ENCODE measurements at regions not wholly inside any gene's neighbourhood (a gene's known extent, or its start where the extent isn't known, plus 50 kb on each side); places are given as distances from the start of the nearest gene placed in this dataset.
A peak's percentile ranks its signal among the peaks of the same experiment; 100 is the strongest.

DNA sequence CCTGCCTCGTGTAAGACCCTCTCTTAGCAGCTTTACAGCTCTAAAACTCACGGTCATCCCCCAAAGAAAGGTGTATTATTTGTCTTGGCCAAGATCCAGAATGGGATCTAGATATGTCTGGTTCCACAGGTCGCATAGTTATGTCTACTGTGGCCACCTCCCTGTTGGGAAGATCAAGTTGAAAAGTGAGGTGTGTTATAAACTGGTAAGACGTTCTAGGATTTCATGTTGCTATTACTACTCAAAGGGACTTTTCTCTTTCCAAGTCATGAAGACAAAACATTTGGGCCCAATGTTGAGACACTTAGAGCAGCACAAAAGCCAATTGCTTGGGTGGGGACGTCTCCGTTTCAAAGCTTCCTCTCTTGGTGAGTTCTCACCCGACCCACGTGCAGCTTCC is 766.0 kb downstream of the RNF144A start:
- no peak for TF ChIP-seq CTCF (conservative IDR thresholded peaks at IDR 0.05)
- Mint-ChIP-seq H3K4me1 (ENCODE audit: unreplicated experiment) (peaks cover 22% of the 10 kb centered on the region), H3K4me3 (no peak overlapping the region), H3K27ac (no peak overlapping the region), H3K9me3 (peaks cover 4% of the 10 kb centered on the region), H3K27me3 (peaks cover 4% of the 10 kb centered on the region), H3K36me3 (no peaks in the 10 kb centered on the region)
- DNase-seq (ENCODE audit: extremely low spot score, unreplicated experiment): no peak

GRCh38 chr2:7683708-7684107 is 766.5 kb downstream of the RNF144A start:
- H3K4me1 Mint-ChIP-seq (ENCODE audit: unreplicated experiment): peaks cover 22% of the 10 kb centered on the region
- H3K4me3 Mint-ChIP-seq: no peak overlapping the region
- H3K27me3 Mint-ChIP-seq: peaks cover under 1% of the 10 kb centered on the region
- no peaks in the 10 kb centered on the region for H3K36me3 Mint-ChIP-seq
- no peak overlapping the region for H3K27ac Mint-ChIP-seq
- no peak for TF ChIP-seq CTCF (conservative IDR thresholded peaks at IDR 0.05)
- no peak for DNase-seq (ENCODE audit: extremely low spot score, unreplicated experiment)
- peaks cover 4% of the 10 kb centered on the region for H3K9me3 Mint-ChIP-seq

DNA sequence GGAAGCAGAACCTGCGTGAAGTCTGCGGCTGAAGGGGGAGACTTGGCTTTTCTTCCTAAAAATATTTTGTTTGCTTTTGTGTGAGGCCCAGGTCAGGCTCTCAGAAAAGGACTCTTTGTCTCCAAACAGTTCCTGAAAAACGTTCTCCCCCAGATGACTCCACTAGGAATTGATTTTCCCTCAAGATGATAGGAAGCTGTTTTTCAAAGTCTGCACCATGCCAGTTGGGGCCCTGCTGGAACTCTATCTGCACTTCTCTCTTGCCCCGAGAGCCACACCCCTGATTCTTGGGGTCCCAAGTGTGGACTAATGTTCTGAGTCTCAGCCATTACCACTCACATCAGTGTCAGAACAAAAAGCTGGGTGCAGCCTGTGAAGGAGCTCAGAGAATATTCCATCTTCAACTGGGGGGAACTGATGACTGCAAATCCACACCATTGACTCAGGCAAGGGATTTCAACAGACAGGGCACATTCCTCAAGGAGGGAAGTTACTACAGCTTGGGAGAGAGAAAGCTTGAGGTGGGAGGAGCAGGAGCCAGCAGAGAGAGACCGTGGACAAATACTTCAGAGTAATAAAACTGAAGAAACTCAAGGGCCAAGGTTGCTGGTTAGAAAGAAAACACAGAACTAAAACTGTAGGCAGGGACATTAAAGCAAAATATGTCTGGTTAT is 768.3 kb downstream of the RNF144A start:
- Mint-ChIP-seq H3K27me3 (no peaks in the 10 kb centered on the region), H3K36me3 (no peaks in the 10 kb centered on the region), H3K4me1 (ENCODE audit: unreplicated experiment) (peaks cover 22% of the 10 kb centered on the region), H3K27ac (no peak overlapping the region), H3K4me3 (no peak overlapping the region), H3K9me3 (no peaks in the 10 kb centered on the region)
- no peak for TF ChIP-seq CTCF (conservative IDR thresholded peaks at IDR 0.05)
- DNase-seq (ENCODE audit: extremely low spot score, unreplicated experiment): no peak

DNA sequence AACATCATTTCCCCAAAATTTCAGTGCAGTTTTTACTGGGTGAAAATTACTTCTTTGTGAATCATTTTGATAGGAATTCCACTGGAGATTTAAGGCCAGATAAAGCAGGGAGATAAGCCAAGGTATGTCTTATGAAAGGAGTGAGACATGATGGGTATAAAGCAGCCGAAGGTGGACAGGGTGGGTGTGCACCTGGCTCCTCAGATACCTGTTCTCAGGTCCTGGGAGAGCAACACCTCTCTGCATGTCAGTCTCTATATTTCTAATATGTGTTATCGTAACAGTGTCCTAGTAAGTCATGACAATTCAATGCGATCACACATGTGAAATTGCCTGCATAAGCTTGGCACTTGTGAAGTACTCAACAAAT is 768.8 kb downstream of the RNF144A start:
- Mint-ChIP-seq H3K27ac (no peak overlapping the region), H3K36me3 (no peaks in the 10 kb centered on the region), H3K9me3 (no peaks in the 10 kb centered on the region), H3K4me1 (ENCODE audit: unreplicated experiment) (peaks cover 22% of the 10 kb centered on the region), H3K4me3 (no peak overlapping the region), H3K27me3 (no peaks in the 10 kb centered on the region)
- DNase-seq (ENCODE audit: extremely low spot score, unreplicated experiment): no peak
- no peak for TF ChIP-seq CTCF (conservative IDR thresholded peaks at IDR 0.05)

DNA sequence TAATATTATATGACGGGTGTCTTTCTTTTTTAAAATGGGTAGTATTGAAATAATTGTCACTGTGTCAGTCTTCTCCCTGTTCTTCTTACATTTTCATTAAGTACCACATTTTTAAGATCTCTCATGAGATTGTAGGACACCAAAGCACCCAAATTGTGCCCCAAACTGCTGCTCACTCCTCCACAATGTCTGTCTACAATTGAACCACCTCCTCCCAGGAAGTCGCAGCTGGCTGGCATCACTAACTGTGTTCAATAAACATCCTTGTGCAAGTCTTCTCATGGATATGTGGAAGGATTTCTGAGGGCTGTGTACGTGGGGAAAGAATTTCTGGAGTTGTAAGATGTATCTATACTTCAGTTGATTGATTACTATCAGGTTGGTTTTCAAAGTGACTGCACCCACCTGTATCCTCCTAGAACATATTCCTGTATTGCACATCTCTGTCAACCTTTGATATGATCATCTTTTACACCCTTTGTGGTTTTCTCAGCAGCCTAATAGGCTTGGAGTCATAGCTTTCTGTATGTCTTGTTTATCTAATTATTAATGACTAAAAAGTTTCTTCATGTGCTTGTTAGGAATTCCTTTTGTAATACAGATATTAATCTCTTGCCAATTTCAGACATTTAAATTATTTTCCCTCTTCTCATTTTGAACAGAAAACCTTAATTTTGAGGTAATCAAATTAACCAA is 774.9 kb downstream of the RNF144A start:
- no peak for DNase-seq (ENCODE audit: extremely low spot score, unreplicated experiment)
- Mint-ChIP-seq H3K27me3 (no peaks in the 10 kb centered on the region), H3K4me1 (ENCODE audit: unreplicated experiment) (no peaks in the 10 kb centered on the region), H3K36me3 (no peaks in the 10 kb centered on the region), H3K27ac (peak overlapping the region; percentile 61), H3K4me3 (no peak overlapping the region), H3K9me3 (no peaks in the 10 kb centered on the region)
- TF ChIP-seq CTCF (conservative IDR thresholded peaks at IDR 0.05): no peak

Data from type B pancreatic cell (in vitro differentiated cells).